ENCODE measurements at regions not wholly inside any gene's neighbourhood (a gene's known extent, or its start where the extent isn't known, plus 50 kb on each side); places are given as distances from the start of the nearest gene placed in this dataset.

GRCh38 chr9:87340391-87340790, 157.3 kb upstream of the DAPK1 start:
- TF ChIP-seq, protein P1, sequence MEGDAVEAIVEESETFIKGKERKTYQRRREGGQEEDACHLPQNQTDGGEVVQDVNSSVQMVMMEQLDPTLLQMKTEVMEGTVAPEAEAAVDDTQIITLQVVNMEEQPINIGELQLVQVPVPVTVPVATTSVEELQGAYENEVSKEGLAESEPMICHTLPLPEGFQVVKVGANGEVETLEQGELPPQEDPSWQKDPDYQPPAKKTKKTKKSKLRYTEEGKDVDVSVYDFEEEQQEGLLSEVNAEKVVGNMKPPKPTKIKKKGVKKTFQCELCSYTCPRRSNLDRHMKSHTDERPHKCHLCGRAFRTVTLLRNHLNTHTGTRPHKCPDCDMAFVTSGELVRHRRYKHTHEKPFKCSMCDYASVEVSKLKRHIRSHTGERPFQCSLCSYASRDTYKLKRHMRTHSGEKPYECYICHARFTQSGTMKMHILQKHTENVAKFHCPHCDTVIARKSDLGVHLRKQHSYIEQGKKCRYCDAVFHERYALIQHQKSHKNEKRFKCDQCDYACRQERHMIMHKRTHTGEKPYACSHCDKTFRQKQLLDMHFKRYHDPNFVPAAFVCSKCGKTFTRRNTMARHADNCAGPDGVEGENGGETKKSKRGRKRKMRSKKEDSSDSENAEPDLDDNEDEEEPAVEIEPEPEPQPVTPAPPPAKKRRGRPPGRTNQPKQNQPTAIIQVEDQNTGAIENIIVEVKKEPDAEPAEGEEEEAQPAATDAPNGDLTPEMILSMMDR (conservative IDR thresholded peaks at IDR 0.05; ENCODE audit: low read depth, low read length): no peak
- TF ChIP-seq EZH2 (IDR thresholded peaks at IDR 0.05; ENCODE audit: low read length, unreplicated experiment) (no peak), EZH2phosphoT487 (IDR thresholded peaks at IDR 0.05; ENCODE audit: borderline replicate concordance, low read length) (no peak)

Measured in PC-3 (cell line).